ENCODE measurements at regions not wholly inside any gene's neighbourhood (a gene's known extent, or its start where the extent isn't known, plus 50 kb on each side); places are given as distances from the start of the nearest gene placed in this dataset.
"Not testable (repeated sequence)": the region's sequence is repeated elsewhere in the genome, so short reads cannot be mapped to it uniquely, and the experiment has no call there.

GRCh38 chr10:65548001-65548400, 1377.8 kb upstream of the LRRTM3 start:
- DNase-seq (ENCODE audit: low read depth in 2 of 2, low spot score in 1 of 2) = no peak

- no peak for DNase-seq (ENCODE audit: low read depth in 2 of 2, low spot score in 1 of 2)
Observed at GRCh38 chr10:65550761-65551160, 1375.1 kb upstream of the LRRTM3 start.

- no peak for DNase-seq (ENCODE audit: low read depth in 2 of 2, low spot score in 1 of 2)
Observed at GRCh38 chr10:65555192-65555591, 1370.6 kb upstream of the LRRTM3 start.

DNA sequence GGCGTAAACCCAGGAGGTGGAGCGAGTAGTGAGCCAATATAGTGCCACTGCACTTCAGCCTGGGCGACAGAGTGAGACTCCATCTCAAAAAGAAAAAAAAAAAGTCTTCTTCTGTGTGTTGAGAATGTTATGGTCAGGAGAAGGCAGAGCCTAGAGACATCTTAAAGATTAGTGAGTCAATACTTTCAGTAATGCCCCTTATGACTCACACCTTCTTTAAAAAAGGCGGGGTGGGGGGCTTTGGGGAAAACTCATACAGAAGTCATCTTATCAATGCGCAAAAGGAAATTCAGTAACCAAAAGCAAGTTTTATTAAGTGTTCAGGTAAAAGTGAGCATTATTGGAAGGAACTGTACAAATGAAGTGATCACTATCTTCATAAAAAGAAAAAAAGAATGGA, 1369.8 kb upstream of the LRRTM3 start:
- no peak for DNase-seq (ENCODE audit: low read depth in 2 of 2, low spot score in 1 of 2)

DNA sequence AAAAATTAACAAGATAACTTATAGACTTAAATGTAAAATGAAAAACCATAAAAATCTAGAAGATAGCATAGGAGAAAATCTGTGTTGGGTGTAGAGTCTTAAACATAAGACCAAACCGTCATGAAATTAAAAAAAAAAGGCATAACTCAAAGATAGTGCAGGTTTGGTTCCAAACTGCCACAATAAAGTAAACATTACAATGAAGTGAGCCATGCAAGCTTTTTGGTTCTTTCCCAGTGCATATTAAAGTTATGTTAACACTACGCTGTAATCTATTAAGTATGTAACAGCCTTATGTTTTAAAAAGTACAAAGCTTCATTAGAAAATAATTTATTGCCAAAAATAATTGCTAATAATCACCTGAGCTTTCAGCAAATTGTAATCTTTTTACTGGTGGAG, 1366.5 kb upstream of the LRRTM3 start:
- no peak for DNase-seq (ENCODE audit: low read depth in 2 of 2, low spot score in 1 of 2)

DNA sequence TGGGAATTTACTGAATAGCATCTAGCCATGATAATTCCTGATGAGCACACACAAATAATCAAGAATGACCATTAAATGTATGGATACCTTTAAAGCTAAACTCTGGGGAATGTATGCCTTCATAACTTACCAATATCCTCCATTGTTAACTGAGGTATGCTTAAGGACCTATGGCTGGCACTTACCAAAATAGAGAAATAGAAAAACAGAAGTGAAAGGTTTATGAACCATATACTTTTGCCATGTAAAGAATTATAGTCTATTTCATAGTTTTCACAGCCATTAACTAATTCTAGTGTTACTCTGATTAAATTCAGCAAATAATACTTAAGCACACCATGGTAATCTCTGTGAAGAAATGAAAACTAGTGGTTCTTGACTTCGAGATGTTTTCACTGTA, 1360.6 kb upstream of the LRRTM3 start:
- DNase-seq (ENCODE audit: low read depth in 2 of 2, low spot score in 1 of 2) = no peak

DNA sequence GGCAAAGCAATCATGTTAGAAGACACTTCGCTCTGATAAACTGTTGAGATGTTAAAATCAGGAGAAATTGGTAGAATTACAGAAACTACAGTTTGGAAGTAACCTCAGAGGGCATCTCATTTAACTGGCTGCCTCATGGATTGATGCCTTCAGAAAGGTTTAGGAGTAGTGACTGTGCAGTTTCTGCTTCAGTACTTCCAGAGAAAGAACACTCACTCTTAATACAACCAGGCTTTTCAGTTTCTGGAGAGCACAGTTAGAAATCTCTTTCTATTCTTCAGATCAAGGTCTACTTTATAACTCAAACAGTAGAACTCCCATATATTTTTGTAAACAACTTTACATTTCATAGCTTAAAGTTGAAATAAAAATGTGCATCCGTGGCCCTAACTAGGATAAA, 1358.9 kb upstream of the LRRTM3 start:
- no peak for DNase-seq (ENCODE audit: low read depth in 2 of 2, low spot score in 1 of 2)

DNA sequence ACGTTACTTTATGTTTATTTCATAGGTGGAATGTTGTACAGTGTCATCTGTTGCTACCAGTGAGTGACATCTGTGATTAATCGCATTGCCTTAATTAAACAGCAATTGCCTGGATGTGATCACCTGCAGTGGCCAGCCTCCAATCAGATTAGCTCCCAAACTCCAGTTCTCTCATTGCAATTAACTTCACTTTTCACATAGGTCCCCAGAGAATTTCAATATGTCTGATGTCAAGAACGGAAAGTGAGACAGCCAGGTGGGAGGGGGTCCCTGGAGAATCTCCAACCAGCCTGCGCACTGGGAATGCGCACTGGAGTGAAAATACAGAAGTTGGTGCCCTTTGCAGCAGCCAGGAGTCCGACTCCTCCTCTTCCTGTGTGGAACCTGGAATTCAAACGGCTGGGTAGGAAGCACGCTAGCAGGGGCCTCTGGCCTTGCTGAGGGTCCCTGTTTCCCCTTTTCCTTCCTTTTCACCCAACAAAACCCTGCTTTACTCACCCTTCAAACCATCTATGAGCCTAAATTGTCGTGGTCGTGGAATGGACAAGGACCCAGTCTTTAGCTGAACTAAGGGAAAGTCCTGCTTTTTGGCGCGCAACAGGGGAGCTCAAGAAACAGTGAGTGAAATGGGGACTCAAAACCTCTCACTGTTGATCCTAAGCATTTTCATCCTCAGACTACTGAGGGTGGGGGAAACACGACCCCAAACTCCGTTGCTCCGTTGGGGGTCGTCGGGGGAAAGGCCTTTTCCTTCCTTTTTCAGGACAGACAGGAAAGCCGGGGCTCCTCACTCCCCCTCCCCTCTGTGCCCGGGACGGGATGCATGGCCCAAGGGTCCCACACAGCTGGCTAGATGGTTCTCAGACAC, 1355.5 kb upstream of the LRRTM3 start:
- no peak for DNase-seq (ENCODE audit: low read depth in 2 of 2, low spot score in 1 of 2)

DNA sequence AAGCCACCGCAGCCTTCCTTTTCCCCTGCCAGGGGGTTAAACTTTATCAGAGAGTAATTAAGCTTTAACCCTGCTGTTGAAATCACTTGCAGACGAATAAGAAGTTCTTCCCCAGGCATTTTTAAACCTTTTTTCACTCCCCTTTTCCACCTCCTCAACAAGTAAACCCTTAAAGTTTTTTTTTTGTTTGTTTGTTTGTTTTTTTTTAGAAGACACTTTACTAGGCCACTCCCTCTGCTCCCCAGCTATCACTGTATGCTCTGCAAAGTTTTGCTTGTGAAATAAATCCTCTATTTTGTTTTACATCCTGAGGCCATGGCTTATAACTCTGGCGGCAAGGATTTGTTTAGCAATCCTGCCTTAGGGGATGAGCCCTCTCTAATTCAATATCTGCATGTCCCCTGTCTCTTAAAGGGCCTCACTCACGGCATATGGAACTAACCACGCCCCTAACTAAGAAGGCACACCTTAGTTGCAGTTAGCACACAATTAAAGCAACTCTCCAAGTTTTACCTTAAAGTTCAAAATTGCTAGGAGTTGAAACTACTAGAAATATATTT, 1354.7 kb upstream of the LRRTM3 start:
- no peak for DNase-seq (ENCODE audit: low read depth in 2 of 2, low spot score in 1 of 2)

DNA sequence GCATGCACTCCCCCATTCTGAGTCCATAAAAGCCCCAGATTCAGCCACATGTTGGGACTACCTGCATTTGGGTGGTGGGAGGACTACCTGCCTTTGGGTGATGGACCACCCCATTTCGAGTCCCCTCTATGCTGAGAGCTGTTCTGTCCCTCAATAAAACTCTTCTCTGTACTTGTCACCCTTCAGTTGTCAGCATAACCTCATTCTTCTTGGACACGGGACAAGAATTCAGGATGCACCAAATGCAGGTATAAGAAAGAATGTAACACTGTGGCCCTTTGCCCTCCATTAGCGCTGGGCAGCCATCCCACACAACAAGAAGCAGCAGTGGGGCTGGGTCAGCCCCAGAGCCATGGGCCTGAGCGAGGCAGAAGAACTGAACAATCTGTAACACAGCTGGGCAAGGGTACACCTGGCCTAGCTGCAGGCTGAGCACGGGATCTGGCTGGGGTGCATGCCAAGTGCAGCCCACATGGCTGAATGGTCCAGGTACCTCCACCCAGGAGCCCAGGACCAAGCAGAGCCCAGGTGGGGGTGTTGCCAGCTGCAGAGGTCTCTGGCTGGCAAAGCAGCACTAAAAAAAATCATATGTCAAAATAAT, 1344.3 kb upstream of the LRRTM3 start:
- no peak for DNase-seq (ENCODE audit: low read depth in 2 of 2, low spot score in 1 of 2)

- no peak for DNase-seq (ENCODE audit: low read depth in 2 of 2, low spot score in 1 of 2)
Observed at GRCh38 chr10:65602182-65602865, 1323.5 kb upstream of the LRRTM3 start.

GRCh38 chr10:65611592-65611991, 1314.2 kb upstream of the LRRTM3 start:
- no peak for DNase-seq (ENCODE audit: low read depth in 2 of 2, low spot score in 1 of 2)

DNA sequence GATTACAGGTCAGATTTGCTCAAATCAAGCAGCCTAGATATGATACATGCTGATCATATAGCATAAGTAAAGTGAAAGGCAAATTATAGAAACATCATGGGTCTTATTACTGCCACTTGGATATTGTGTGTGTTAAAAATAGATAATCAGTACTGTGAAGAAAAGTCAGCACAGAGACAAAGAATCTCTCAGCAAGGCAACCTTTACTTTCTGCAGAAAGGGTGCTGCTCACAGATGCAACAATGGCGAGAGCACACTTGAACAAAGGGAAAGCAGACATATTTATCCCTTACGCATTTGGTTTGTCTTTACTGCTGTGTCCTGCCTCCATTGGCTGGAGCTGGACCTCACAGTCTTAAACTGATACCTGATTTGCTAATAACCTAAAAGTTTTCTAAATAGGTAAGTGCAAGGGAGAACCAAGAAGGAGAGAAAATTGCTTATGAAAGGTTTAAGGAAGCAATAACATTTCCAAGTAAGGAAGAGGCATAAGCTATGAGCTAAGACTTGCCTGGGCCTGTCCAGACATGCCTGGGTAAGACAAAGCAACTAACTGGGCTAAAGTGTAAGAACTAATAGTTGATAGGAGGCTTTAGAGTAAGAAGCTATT, 1310.8 kb upstream of the LRRTM3 start:
- DNase-seq (ENCODE audit: low read depth in 2 of 2, low spot score in 1 of 2) = no peak

DNA sequence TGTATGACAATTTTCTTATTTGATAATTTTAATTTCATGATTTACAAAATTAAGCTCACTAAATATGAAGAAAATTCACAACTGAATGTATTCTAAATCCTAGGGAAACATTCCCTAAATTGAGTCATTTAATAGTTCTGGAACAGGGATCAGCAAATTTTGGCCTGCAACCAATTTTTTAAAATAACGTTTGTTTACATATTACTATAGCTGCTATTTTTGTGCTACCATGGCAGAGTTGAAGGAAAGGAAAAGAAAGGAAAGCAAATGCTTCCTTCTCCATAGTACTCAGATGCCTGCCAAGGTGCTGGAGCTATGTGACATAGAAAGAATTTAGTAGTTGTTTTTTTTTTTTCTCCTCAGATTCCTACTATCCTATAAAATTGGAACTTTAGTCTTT, 1307.7 kb upstream of the LRRTM3 start:
- DNase-seq (ENCODE audit: low read depth in 2 of 2, low spot score in 1 of 2) = no peak

GRCh38 chr10:65620404-65621048, 1305.3 kb upstream of the LRRTM3 start:
- DNase-seq (ENCODE audit: low read depth in 2 of 2, low spot score in 1 of 2) = no peak

GRCh38 chr10:65622608-65623007, 1303.2 kb upstream of the LRRTM3 start:
- DNase-seq (ENCODE audit: low read depth in 2 of 2, low spot score in 1 of 2) = no peak

- no peak for DNase-seq (ENCODE audit: low read depth in 2 of 2, low spot score in 1 of 2)
Observed at GRCh38 chr10:65628493-65629139, 1297.2 kb upstream of the LRRTM3 start.

- DNase-seq (ENCODE audit: low read depth in 2 of 2, low spot score in 1 of 2) = no peak
Observed at GRCh38 chr10:65660006-65660405, 1265.8 kb upstream of the LRRTM3 start.

GRCh38 chr10:65670087-65670486, 1255.7 kb upstream of the LRRTM3 start:
- no peak for DNase-seq (ENCODE audit: low read depth in 2 of 2, low spot score in 1 of 2)

GRCh38 chr10:65670596-65670995, 1255.2 kb upstream of the LRRTM3 start:
- not testable (repeated sequence) for DNase-seq (ENCODE audit: low read depth in 2 of 2, low spot score in 1 of 2)

All from stimulated activated CD8-positive, alpha-beta memory T cell treated with anti-CD3 and anti-CD28 coated beads, Interleukin-4, amount 100 ng/mL, for 1 hour (primary cell).